ENCODE measurements at regions not wholly inside any gene's neighbourhood (a gene's known extent, or its start where the extent isn't known, plus 50 kb on each side); places are given as distances from the start of the nearest gene placed in this dataset.
"Not testable (repeated sequence)": the region's sequence is repeated elsewhere in the genome, so short reads cannot be mapped to it uniquely, and the experiment has no call there.

DNA sequence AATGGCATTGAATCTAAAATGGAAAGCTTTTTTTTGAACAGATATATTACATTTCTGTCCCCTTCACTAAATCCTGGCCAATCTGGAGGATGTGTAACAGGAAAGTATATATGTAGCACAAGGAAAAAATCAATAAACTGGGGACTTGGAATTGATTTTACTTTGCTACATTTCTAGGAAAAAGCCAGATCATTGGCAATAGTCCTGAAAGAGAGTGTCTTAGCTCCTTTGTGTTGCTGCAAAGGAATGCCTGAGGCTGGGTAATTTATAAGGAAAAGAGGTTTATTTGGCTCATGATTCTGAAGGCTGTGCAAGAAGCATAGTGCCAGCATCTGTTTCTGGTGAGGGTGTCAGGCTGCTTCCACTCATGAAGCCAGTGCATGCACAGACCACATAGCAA lies 574.9 kb downstream of the HTR1B start:
- no peak overlapping the region for H3K27ac ChIP-seq
- no peaks in the 10 kb centered on the region for H3K9me3 ChIP-seq
- no peaks in the 10 kb centered on the region for H3K27me3 ChIP-seq
- H3K4me3 ChIP-seq, result no peak overlapping the region
- no peak for DNase-seq
- no peaks in the 10 kb centered on the region for H3K4me1 ChIP-seq
- TF ChIP-seq, protein P1, sequence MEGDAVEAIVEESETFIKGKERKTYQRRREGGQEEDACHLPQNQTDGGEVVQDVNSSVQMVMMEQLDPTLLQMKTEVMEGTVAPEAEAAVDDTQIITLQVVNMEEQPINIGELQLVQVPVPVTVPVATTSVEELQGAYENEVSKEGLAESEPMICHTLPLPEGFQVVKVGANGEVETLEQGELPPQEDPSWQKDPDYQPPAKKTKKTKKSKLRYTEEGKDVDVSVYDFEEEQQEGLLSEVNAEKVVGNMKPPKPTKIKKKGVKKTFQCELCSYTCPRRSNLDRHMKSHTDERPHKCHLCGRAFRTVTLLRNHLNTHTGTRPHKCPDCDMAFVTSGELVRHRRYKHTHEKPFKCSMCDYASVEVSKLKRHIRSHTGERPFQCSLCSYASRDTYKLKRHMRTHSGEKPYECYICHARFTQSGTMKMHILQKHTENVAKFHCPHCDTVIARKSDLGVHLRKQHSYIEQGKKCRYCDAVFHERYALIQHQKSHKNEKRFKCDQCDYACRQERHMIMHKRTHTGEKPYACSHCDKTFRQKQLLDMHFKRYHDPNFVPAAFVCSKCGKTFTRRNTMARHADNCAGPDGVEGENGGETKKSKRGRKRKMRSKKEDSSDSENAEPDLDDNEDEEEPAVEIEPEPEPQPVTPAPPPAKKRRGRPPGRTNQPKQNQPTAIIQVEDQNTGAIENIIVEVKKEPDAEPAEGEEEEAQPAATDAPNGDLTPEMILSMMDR (IDR thresholded peaks at IDR 0.05), result no peak
- no peak for TF ChIP-seq POLR2A (IDR thresholded peaks at IDR 0.05)
- no peaks in the 10 kb centered on the region for H3K36me3 ChIP-seq

DNA sequence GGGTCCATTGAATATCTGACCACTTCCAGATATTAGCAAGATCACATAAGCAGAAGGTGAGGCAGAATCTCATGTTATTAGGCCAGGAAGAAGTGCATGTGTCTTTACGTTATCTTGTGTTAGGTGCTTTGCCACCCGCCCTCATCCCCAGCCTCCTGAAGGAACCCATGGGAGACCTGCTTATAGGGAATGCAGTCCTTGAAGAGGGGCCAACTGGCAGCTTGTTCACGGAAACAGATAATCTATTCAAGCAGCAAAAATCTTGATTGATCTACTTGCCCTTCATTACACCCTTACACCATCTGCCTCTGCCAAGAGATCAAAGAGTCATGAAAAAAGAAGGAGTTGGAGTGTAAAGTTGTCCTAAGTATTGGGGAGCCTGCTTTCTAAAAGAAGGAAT lies 576.4 kb downstream of the HTR1B start:
- Histone ChIP-seq H3K27ac (no peak overlapping the region), H3K36me3 (no peaks in the 10 kb centered on the region), H3K27me3 (no peaks in the 10 kb centered on the region), H3K9me3 (no peaks in the 10 kb centered on the region), H3K4me1 (no peaks in the 10 kb centered on the region), H3K4me3 (no peak overlapping the region)
- TF ChIP-seq, protein P1 (IDR thresholded peaks at IDR 0.05), result no peak
- no peak for TF ChIP-seq POLR2A (IDR thresholded peaks at IDR 0.05)
- no peak for DNase-seq

DNA sequence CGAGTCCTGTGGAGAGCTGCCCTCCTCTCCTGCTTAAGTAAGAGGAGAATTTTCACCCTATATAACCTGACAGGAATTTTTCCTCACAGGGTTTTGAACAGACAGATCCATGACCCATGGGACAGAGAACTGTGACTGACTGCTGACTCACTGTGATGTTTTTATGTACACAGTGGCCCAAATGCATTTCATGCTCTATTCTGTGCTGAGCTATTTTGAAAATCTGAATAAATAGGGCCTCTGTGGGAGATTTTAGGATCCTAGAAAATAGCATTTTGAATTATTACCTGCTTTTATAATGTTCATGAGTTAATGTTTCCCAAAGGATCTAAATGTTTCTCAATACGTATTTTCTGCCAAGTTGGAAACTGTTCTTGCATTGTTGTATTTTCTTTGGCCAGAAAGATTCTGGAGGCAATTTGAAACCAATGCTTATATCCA lies 577.4 kb downstream of the HTR1B start:
- H3K27me3 ChIP-seq, result no peaks in the 10 kb centered on the region
- DNase-seq, result no peak
- H3K4me1 ChIP-seq, result no peaks in the 10 kb centered on the region
- no peak overlapping the region for H3K4me3 ChIP-seq
- no peak for TF ChIP-seq POLR2A (IDR thresholded peaks at IDR 0.05)
- TF ChIP-seq, protein P1 (IDR thresholded peaks at IDR 0.05), result no peak
- no peaks in the 10 kb centered on the region for H3K36me3 ChIP-seq
- H3K27ac ChIP-seq, result no peak overlapping the region
- H3K9me3 ChIP-seq, result no peaks in the 10 kb centered on the region

DNA sequence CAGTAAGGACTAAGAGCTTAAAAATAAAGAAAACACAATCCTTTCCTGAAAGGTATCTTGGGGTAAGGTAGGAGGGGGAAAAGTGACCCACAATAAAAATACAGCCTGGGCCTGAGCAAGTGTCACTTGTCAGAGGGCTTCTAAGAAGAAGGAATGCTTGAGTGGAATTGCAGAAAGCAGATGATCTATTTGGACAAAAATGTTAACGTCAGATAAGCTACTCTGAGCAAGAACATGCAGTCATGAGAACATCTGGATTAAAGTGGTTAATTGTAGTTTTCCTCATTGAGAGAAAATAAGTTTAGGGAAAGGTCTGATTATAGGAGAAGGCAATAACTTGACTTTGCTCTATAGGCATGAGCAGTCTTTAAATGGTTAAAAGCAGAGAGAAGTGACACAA lies 581.9 kb downstream of the HTR1B start:
- DNase-seq, result no peak
- TF ChIP-seq, protein P1 (IDR thresholded peaks at IDR 0.05), result no peak
- no peak for TF ChIP-seq POLR2A (IDR thresholded peaks at IDR 0.05)
- no peak overlapping the region for H3K27ac ChIP-seq

DNA sequence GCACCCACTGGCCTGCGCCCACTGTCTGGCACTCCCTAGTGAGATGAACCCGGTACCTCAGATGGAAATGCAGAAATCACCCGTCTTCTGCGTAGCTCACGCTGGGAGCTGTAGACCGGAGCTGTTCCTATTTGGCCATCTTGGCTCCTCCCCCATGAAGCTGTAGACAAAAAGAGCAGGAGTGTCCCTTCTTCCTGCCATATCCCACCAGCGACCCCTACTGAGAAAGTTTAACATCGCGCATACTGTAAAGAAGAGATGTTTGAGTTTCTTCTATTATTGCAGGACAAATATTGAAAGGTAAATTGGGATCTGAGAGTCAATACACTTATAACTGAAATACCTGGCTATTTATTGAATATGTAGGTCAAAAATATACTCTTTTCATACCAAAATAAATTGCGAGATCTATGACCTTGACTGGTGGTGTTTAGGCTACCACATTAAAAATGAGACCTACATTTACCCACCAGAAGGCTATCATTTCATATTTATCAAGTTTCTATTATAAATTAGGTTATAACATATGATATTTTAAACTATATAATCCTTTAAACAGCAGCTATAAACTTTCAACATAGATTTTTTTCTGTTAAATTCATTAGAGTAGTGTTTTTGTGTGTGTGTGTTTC lies 586.3 kb downstream of the HTR1B start:
- no peak overlapping the region for H3K27ac ChIP-seq
- H3K4me3 ChIP-seq, result no peak overlapping the region
- DNase-seq, result peak in 1 of 3 donors; percentile 56

More for the DNA sequence above, 581.9 kb downstream of the HTR1B start:
- no peaks in the 10 kb centered on the region for H3K36me3 ChIP-seq
- H3K27me3 ChIP-seq, result no peaks in the 10 kb centered on the region
- no peak overlapping the region for H3K4me3 ChIP-seq
- no peaks in the 10 kb centered on the region for H3K9me3 ChIP-seq
- no peaks in the 10 kb centered on the region for H3K4me1 ChIP-seq

DNA sequence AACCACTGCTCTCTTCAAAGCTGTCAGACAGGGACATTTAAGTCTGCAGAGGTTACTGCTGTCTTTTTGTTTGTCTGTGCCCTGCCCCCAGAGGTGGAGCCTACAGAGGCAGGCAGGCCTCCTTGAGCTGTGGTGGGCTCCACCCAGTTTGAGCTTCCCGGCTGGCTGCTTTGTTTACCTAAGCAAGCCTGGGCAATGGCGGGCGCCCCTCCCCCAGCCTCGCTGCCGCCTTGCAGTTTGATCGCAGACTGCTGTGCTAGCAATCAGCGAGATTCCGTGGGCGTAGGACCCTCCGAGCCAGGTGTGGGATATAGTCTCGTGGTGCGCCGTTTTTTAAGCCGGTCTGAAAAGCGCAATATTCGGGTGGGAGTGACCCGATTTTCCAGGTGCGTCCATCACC lies 586.9 kb downstream of the HTR1B start:
- not testable (repeated sequence) for H3K27ac ChIP-seq, H3K9me3 ChIP-seq, H3K4me1 ChIP-seq, DNase-seq, H3K36me3 ChIP-seq, H3K4me3 ChIP-seq, H3K27me3 ChIP-seq

More for the DNA sequence above, 586.3 kb downstream of the HTR1B start:
- Histone ChIP-seq H3K9me3 (no peaks in the 10 kb centered on the region), H3K4me1 (no peaks in the 10 kb centered on the region), H3K36me3 (no peaks in the 10 kb centered on the region), H3K27me3 (no peaks in the 10 kb centered on the region)
- TF ChIP-seq, protein P1 (IDR thresholded peaks at IDR 0.05), result peak in 4 of 6 experiments; percentile 28 to 75 (median 66)
- TF ChIP-seq POLR2A (IDR thresholded peaks at IDR 0.05), result no peak

Measured in Peyer's patch (tissue), 4 donors.